OCI-LY7 (cell line): ENCODE measurements at regions not wholly inside any gene's neighbourhood (a gene's known extent, or its start where the extent isn't known, plus 50 kb on each side); places are given as distances from the start of the nearest gene placed in this dataset.

Experiments
- BruUV-seq: library from RNA; stranded (reverse); fragments of 400-500 nt; replicated peaks from 2 replicates; lab custom pipeline; 2021; lab: Mats Ljungman, UMichigan
- CTCF ChIA-PET: fragments of 300-600 bp; sonication (Branson Sonifier 250); formaldehyde crosslinking; loops from one replicate; lab custom pipeline; 2022; ENCODE audit warnings: antibody characterized with exemption; ENCODE audit not compliant: unreplicated experiment; lab: Charles Lee
- POLR2A ChIA-PET: fragments of 300-600 bp; sonication (Branson Sonifier 250); formaldehyde crosslinking; loops from one replicate; lab custom pipeline; 2022; ENCODE audit warnings: antibody characterized with exemption; lab: Charles Lee
- DNase-seq: peaks from one replicate; pipeline ENCODE4 v3.0.0-alpha.2; 2015; ENCODE audit warnings: low spot score
- H2AFZ ChIP-seq: fragments of 200-600 bp; sonication (generic), shearing (Covaris generic); 2 replicates; pipeline ENCODE4 v1.6.1; 2014; ENCODE audit warnings: mild to moderate bottlenecking, antibody characterized with exemption, low read length, moderate library complexity
- H3K27ac ChIP-seq: fragments of 200-600 bp; sonication (generic); 2 replicates; pipeline ENCODE4 v1.5.1; 2014; ENCODE audit warnings: mixed run types, low read depth, mild to moderate bottlenecking, moderate library complexity, low read length, inconsistent platforms; ENCODE audit not compliant: poor library complexity, severe bottlenecking
- H3K36me3 ChIP-seq: fragments of 200-600 bp; sonication (generic); 2 replicates; pipeline ENCODE4 v1.6.1; 2014; ENCODE audit warnings: mild to moderate bottlenecking, antibody characterized with exemption, low read length, moderate library complexity, mixed read lengths; ENCODE audit not compliant: insufficient read depth
- H3K4me1 ChIP-seq: fragments of 200-600 bp; sonication (generic); 2 replicates; pipeline ENCODE4 v1.5.1; 2014; ENCODE audit warnings: mild to moderate bottlenecking, low read length; ENCODE audit not compliant: insufficient read depth, poor library complexity, severe bottlenecking
- H3K4me2 ChIP-seq: fragments of 200-600 bp; sonication (generic); 2 replicates; pipeline ENCODE4 v1.6.1; 2014; ENCODE audit warnings: mild to moderate bottlenecking, low read length
- H3K4me3 ChIP-seq: fragments of 200-600 bp; sonication (generic); 2 replicates; pipeline ENCODE4 v1.5.1; 2014; ENCODE audit warnings: mild to moderate bottlenecking, low read depth, low read length; ENCODE audit not compliant: poor library complexity, severe bottlenecking
- H3K79me2 ChIP-seq: fragments of 200-600 bp; sonication (generic); 2 replicates; pipeline ENCODE4 v1.6.1; 2016; ENCODE audit warnings: low read depth, mild to moderate bottlenecking, low read length, moderate library complexity, mixed read lengths; ENCODE audit not compliant: insufficient read depth
- H3K9me2 ChIP-seq: fragments of 200-600 bp; sonication (generic); 2 replicates; pipeline ENCODE4 v1.6.1; 2016; ENCODE audit warnings: mild to moderate bottlenecking, low read length, mixed read lengths; ENCODE audit not compliant: insufficient read depth
- H3K9me3 ChIP-seq: fragments of 200-600 bp; sonication (generic); 2 replicates; pipeline ENCODE4 v1.6.1; 2014; ENCODE audit warnings: mild to moderate bottlenecking, mixed run types, low read length, mixed read lengths
- H4K20me1 ChIP-seq: fragments of 200-600 bp; sonication (generic); 2 replicates; pipeline ENCODE4 v1.6.1; 2014; ENCODE audit warnings: mild to moderate bottlenecking, antibody characterized with exemption, low read length, moderate library complexity, mixed read lengths; ENCODE audit not compliant: insufficient read depth
- CTCF ChIP-seq: fragments of 200-600 bp; sonication (generic); conservative IDR thresholded peaks from 2 replicates; pipeline ENCODE4 v1.5.1; 2014; ENCODE audit warnings: mild to moderate bottlenecking, antibody characterized with exemption, low read length, moderate library complexity, mixed read lengths
- EZH2phosphoT487 ChIP-seq: fragments of 200-600 bp; sonication (generic); IDR thresholded peaks from 2 replicates; pipeline ENCODE4 v1.6.1; 2018; ENCODE audit warnings: low read depth, borderline replicate concordance, mild to moderate bottlenecking, mixed run types, antibody characterized with exemption, low read length, moderate library complexity, mixed read lengths
- intact Hi-C: fragments of 100-400 bp; cut with micrococcal nuclease; formaldehyde crosslinking; loops from one replicate; pipeline ENCODE4 v1.10.0; 2022; ENCODE audit not compliant: unreplicated experiment

GRCh38 chr14:66137081-66137480, 349.1 kb upstream of the CCDC196 start:
- Histone ChIP-seq H3K79me2 (no peaks in the 10 kb centered on the region), H3K9me2 (no peaks in the 10 kb centered on the region), H4K20me1 (no peaks in the 10 kb centered on the region), H3K27ac (no peak overlapping the region), H3K9me3 (no peaks in the 10 kb centered on the region), H3K4me3 (no peak overlapping the region), H3K36me3 (no peaks in the 10 kb centered on the region), H3K4me2 (no peak overlapping the region), H2AFZ (no peak overlapping the region), H3K4me1 (peaks cover 13% of the 10 kb centered on the region)
- DNase-seq: no peak
- no peak for TF ChIP-seq EZH2phosphoT487
- TF ChIP-seq CTCF: no peak
- intact Hi-C loops: no loop called here
- no TSS peak for BruUV-seq
- ChIA-PET POLR2A (no interaction called here), CTCF (no interaction called here)

GRCh38 chr14:66139432-66139831, 346.7 kb upstream of the CCDC196 start:
- no TSS peak for BruUV-seq
- Histone ChIP-seq H3K27ac (no peak overlapping the region), H3K4me3 (no peak overlapping the region), H3K9me3 (no peaks in the 10 kb centered on the region), H3K4me2 (no peak overlapping the region), H3K4me1 (peaks cover 13% of the 10 kb centered on the region), H3K79me2 (no peaks in the 10 kb centered on the region), H4K20me1 (no peaks in the 10 kb centered on the region), H2AFZ (no peak overlapping the region), H3K9me2 (no peaks in the 10 kb centered on the region), H3K36me3 (no peaks in the 10 kb centered on the region)
- intact Hi-C loops: no loop called here
- ChIA-PET POLR2A (no interaction called here), CTCF (no interaction called here)
- TF ChIP-seq CTCF (no peak), EZH2phosphoT487 (no peak)
- DNase-seq: no peak

GRCh38 chr14:66140213-66140918, 345.8 kb upstream of the CCDC196 start:
- CTCF ChIA-PET: no interaction called here
- intact Hi-C loops: no loop called here
- Histone ChIP-seq H4K20me1 (no peaks in the 10 kb centered on the region), H3K4me2 (peak overlapping the region; percentile 31), H3K27ac (no peak overlapping the region), H3K4me1 (peaks cover 13% of the 10 kb centered on the region), H3K79me2 (no peaks in the 10 kb centered on the region), H3K9me3 (no peaks in the 10 kb centered on the region), H3K9me2 (no peaks in the 10 kb centered on the region), H2AFZ (no peak overlapping the region), H3K4me3 (no peak overlapping the region), H3K36me3 (no peaks in the 10 kb centered on the region)
- BruUV-seq: no TSS peak
- POLR2A ChIA-PET: no interaction called here
- TF ChIP-seq CTCF: no peak
- TF ChIP-seq EZH2phosphoT487: no peak
- peak; percentile 72 for DNase-seq
